D341Med (cell line): ENCODE measurements at regions not wholly inside any gene's neighbourhood (a gene's known extent, or its start where the extent isn't known, plus 50 kb on each side); places are given as distances from the start of the nearest gene placed in this dataset.

Experiments
- DNase-seq: peaks from one replicate; pipeline ENCODE4 v3.0.0; 2012; ENCODE audit warnings: low spot score

GRCh38 chr3:31224936-31225335, 307.8 kb upstream of the STT3B start:
- no peak for DNase-seq

GRCh38 chr3:31225923-31226322, 306.8 kb upstream of the STT3B start:
- no peak for DNase-seq

GRCh38 chr3:31226346-31226745, 306.4 kb upstream of the STT3B start:
- DNase-seq = no peak

GRCh38 chr3:31227131-31227562, 305.6 kb upstream of the STT3B start:
- no peak for DNase-seq

- no peak for DNase-seq
These were observed 302.1 kb upstream of the STT3B start for GRCh38 chr3:31230425-31231223.

GRCh38 chr3:31232055-31233025, 300.4 kb upstream of the STT3B start:
- DNase-seq = no peak

- no peak for DNase-seq
These were observed 298.6 kb upstream of the STT3B start for GRCh38 chr3:31234145-31234544.

- DNase-seq = no peak
These were observed 297.5 kb upstream of the STT3B start for GRCh38 chr3:31235062-31235700.

- DNase-seq = no peak
These were observed 294.8 kb upstream of the STT3B start for GRCh38 chr3:31237887-31238286.

- no peak for DNase-seq
These were observed 292.7 kb upstream of the STT3B start for GRCh38 chr3:31240013-31240412.

GRCh38 chr3:31240466-31240865, 292.3 kb upstream of the STT3B start:
- DNase-seq = no peak

GRCh38 chr3:31240874-31241273, 291.9 kb upstream of the STT3B start:
- DNase-seq = no peak

GRCh38 chr3:31241533-31241932, 291.2 kb upstream of the STT3B start:
- no peak for DNase-seq

- DNase-seq = no peak
These were observed 290.4 kb upstream of the STT3B start for GRCh38 chr3:31242026-31242960.

GRCh38 chr3:31244929-31245817, 287.6 kb upstream of the STT3B start:
- no peak for DNase-seq

- DNase-seq = no peak
These were observed 286.2 kb upstream of the STT3B start for GRCh38 chr3:31246293-31247062.

- DNase-seq = no peak
These were observed 285.7 kb upstream of the STT3B start for GRCh38 chr3:31247063-31247447.

GRCh38 chr3:31247850-31248562, 284.7 kb upstream of the STT3B start:
- DNase-seq = no peak

- no peak for DNase-seq
These were observed 284.1 kb upstream of the STT3B start for GRCh38 chr3:31248563-31248992.
